Panc1 (cell line): ENCODE measurements at regions not wholly inside any gene's neighbourhood (a gene's known extent, or its start where the extent isn't known, plus 50 kb on each side); places are given as distances from the start of the nearest gene placed in this dataset.
"Not testable (repeated sequence)": the region's sequence is repeated elsewhere in the genome, so short reads cannot be mapped to it uniquely, and the experiment has no call there.

ENCODE experiments used
- ATAC-seq: fragments of 200-7000 bp; cut with Tn5 transposase; 2 replicates; pipeline ENCODE4 v1.9.1; 2020; ENCODE audit warnings: mild to moderate bottlenecking, moderate library complexity
- BruUV-seq: library from RNA; stranded (reverse); fragments of 400-500 nt; replicated peaks from 2 replicates; lab custom pipeline; 2021; lab: Mats Ljungman, UMichigan
- CTCF ChIA-PET: fragments of 300-600 bp; sonication (Branson Sonifier 250); formaldehyde crosslinking; loops from one replicate; lab custom pipeline; 2022; ENCODE audit warnings: antibody characterized with exemption; lab: Charles Lee
- POLR2A ChIA-PET: fragments of 300-600 bp; sonication (Branson Sonifier 250); formaldehyde crosslinking; loops from one replicate; lab custom pipeline; 2022; ENCODE audit warnings: antibody characterized with exemption; lab: Charles Lee
- DNase-seq: peaks from one replicate; pipeline ENCODE4 v3.0.0-alpha.2; 2010; ENCODE audit warnings: low read depth, low spot score
- H3K27ac ChIP-seq: 2 replicates; pipeline ENCODE4 v1.5.1; 2011; ENCODE audit warnings: mild to moderate bottlenecking, low read length, inconsistent platforms
- H3K27me3 ChIP-seq: fragments of 200-500 bp; sonication (Bioruptor generic); 2 replicates; pipeline ENCODE4 v1.6.0; 2014; ENCODE audit warnings: low read length, inconsistent platforms; ENCODE audit not compliant: control insufficient read depth, insufficient read depth
- H3K36me3 ChIP-seq: fragments of 200-500 bp; sonication (Bioruptor generic); 2 replicates; pipeline ENCODE4 v1.5.1; 2014; ENCODE audit warnings: inconsistent platforms, mild to moderate bottlenecking, low read length, moderate library complexity; ENCODE audit not compliant: control insufficient read depth, insufficient read depth
- H3K4me1 ChIP-seq: 2 replicates; pipeline ENCODE4 v1.5.1; 2011; ENCODE audit warnings: inconsistent platforms, mild to moderate bottlenecking, low read length, moderate library complexity; ENCODE audit not compliant: control insufficient read depth, insufficient read depth
- H3K4me3 ChIP-seq, 2 experiments: 2 replicates each; pipeline ENCODE4 v1.5.1; 2011 to 2012; ENCODE audit warnings: low read depth in 2 of 2, low read length in 2 of 2, mild to moderate bottlenecking in 2 of 2, inconsistent platforms in 1 of 2, moderate library complexity in 1 of 2
- H3K9me3 ChIP-seq: fragments of 200-500 bp; sonication (Bioruptor generic); 2 replicates; pipeline ENCODE4 v1.5.1; 2014; ENCODE audit warnings: low read depth, mild to moderate bottlenecking, inconsistent platforms, low read length, moderate library complexity; ENCODE audit not compliant: control insufficient read depth, insufficient read depth
- CTCF ChIP-seq: fragments of 450-650 bp; IDR thresholded peaks from 2 replicates; pipeline ENCODE4 v1.5.1; 2017; ENCODE audit warnings: mild to moderate bottlenecking
- POLR2AphosphoS5 ChIP-seq: IDR thresholded peaks from 2 replicates; pipeline ENCODE4 v1.6.1; 2012; ENCODE audit warnings: mild to moderate bottlenecking, low read depth, low read length, moderate library complexity
- REST ChIP-seq, 2 experiments: IDR thresholded peaks; 2 replicates each; pipeline ENCODE4 v1.6.1; 2011 to 2012; ENCODE audit warnings: low read depth in 2 of 2, control low read depth in 1 of 2, low read length in 1 of 2, mild to moderate bottlenecking in 1 of 2, moderate library complexity in 1 of 2; ENCODE audit not compliant: insufficient read depth in 1 of 2
- SIN3A ChIP-seq: IDR thresholded peaks from 2 replicates; pipeline ENCODE4 v1.6.1; 2012; ENCODE audit warnings: low read depth, mild to moderate bottlenecking, low read length, moderate library complexity, borderline replicate concordance; ENCODE audit not compliant: insufficient read depth
- TCF7L2 ChIP-seq: IDR thresholded peaks from 2 replicates; pipeline ENCODE4 v1.6.1; 2011; ENCODE audit warnings: mild to moderate bottlenecking, low read depth, low read length, inconsistent platforms
- in situ Hi-C: cut with HindIII; loops from 2 replicates; pipeline ENCODE4 v1.10.0; 2016; ENCODE audit warnings: low sequenced_read_pairs, low pct_unique_long_range_greater_than_20kb
- intact Hi-C: fragments of 100-400 bp; cut with micrococcal nuclease; formaldehyde crosslinking; loops from one replicate; pipeline ENCODE4 v1.10.0; 2022; ENCODE audit not compliant: unreplicated experiment

- no TSS peak for BruUV-seq
- no peaks in the 10 kb centered on the region for H3K9me3 ChIP-seq
- ChIA-PET CTCF (no interaction called here), POLR2A (interaction anchor here (0.8 kb wide), 1 partner anchor 10 kb away, joined by 4 read pairs; no protein-coding TSS in a partner anchor)
- no peak overlapping the region for H3K27ac ChIP-seq
- intact Hi-C loops (no loop called here), in situ Hi-C loops (no loop called here)
- DNase-seq (no peak), ATAC-seq (no peak)
- H3K4me3 ChIP-seq, result no peak overlapping the region
- TF ChIP-seq REST (IDR thresholded peaks at IDR 0.05; ENCODE audit: insufficient read depth in 1 of 2, low read depth in 2 of 2, low read length in 1 of 2) (no peak), POLR2AphosphoS5 (no peak)
- peaks cover 2% of the 10 kb centered on the region; the same call in 1 of the 2 replicates for H3K27me3 ChIP-seq
- no peaks in the 10 kb centered on the region for H3K4me1 ChIP-seq
- no peaks in the 10 kb centered on the region for H3K36me3 ChIP-seq
Measured at GRCh38 chr5:96547486-96547885, 114.4 kb upstream of the PCSK1 start.

DNA sequence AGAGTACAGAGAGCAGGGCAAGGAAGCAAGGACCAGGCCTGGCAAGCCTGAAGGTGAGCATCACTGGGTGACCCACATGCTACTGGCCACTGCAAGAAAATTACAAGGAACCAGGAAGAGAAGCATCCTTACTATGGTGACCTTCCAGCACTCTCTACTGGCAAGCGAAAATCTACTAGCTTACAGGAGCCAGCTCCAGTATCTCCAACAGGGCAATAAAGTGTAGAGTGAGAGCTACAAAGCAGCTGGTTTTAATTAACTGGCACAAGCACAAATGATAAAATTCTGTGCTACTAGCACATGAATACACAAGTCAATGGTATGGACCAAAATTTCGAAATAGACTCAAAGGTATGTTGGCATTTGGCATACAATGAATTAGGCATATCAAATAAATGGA is 113.3 kb upstream of the CAST start:
- H3K9me3 ChIP-seq, result no peaks in the 10 kb centered on the region
- no peaks in the 10 kb centered on the region for H3K36me3 ChIP-seq
- no peaks in the 10 kb centered on the region for H3K4me1 ChIP-seq
- intact Hi-C loops, result no loop called here
- DNase-seq, result no peak
- CTCF ChIA-PET, result no interaction called here
- ATAC-seq, result no peak
- peaks cover 2% of the 10 kb centered on the region; the same call in 1 of the 2 replicates for H3K27me3 ChIP-seq
- no peak overlapping the region for H3K4me3 ChIP-seq
- POLR2A ChIA-PET, result no interaction called here
- TF ChIP-seq TCF7L2 (no peak), SIN3A (no peak), POLR2AphosphoS5 (no peak), CTCF (no peak), REST (IDR thresholded peaks at IDR 0.05; ENCODE audit: insufficient read depth in 1 of 2, low read depth in 2 of 2, low read length in 1 of 2) (no peak)
- in situ Hi-C loops, result no loop called here
- H3K27ac ChIP-seq, result no peak overlapping the region
- no TSS peak for BruUV-seq

DNA sequence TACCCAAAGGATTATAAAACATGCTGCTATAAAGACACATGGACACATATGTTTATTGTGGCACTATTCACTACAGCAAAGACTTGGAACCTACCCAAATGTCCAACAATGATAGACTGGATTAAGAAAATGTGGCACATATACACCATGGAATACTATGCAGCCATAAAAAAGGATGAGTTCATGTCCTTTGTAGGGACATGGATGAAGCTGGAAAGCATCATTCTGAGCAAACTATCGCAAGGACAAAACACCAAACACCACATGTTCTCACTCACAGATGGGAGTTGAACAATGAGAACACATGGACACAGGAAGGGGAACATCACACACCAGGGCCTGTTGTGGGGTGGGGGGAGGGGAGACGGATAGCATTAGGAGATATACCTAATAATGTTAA is 101.3 kb upstream of the CAST start:
- H3K9me3 ChIP-seq, H3K27me3 ChIP-seq, DNase-seq, in situ Hi-C loops, H3K4me1 ChIP-seq, ATAC-seq, BruUV-seq, CTCF ChIA-PET, H3K36me3 ChIP-seq, intact Hi-C loops, POLR2A ChIA-PET, H3K4me3 ChIP-seq, H3K27ac ChIP-seq: not testable (repeated sequence)
